Fibroblast of lung (primary cell): ENCODE measurements at regions not wholly inside any gene's neighbourhood (a gene's known extent, or its start where the extent isn't known, plus 50 kb on each side); places are given as distances from the start of the nearest gene placed in this dataset.

Experiments
- CTCF ChIP-seq, 2 donors: IDR thresholded peaks in 1 of 2; conservative IDR thresholded peaks in 1 of 2; 1 replicate in 1 of 2; 2 replicates in 1 of 2; pipeline ENCODE4 v1.5.1; 2011 to 2012; ENCODE audit warnings: low read length in 2 of 2, control low read depth in 1 of 2, inconsistent platforms in 1 of 2, low read depth in 1 of 2, mild to moderate bottlenecking in 1 of 2
- EZH2 ChIP-seq: IDR thresholded peaks from 2 replicates; pipeline ENCODE4 v1.5.1; 2012; ENCODE audit warnings: low read length, control low read depth, mild to moderate bottlenecking; ENCODE audit errors: missing control alignments

GRCh38 chr16:62530426-62530825 is 494.2 kb upstream of the CDH8 start:
- TF ChIP-seq CTCF (conservative IDR thresholded peaks at IDR 0.05 in 1 of 2, IDR thresholded peaks at IDR 0.05 in 1 of 2; ENCODE audit: low read depth in 1 of 2, low read length in 2 of 2), result no peak
- TF ChIP-seq EZH2, result no peak
